Vagina (tissue), 2 donors: ENCODE measurements at regions not wholly inside any gene's neighbourhood (a gene's known extent, or its start where the extent isn't known, plus 50 kb on each side); places are given as distances from the start of the nearest gene placed in this dataset.

Experiments used
- DNase-seq, 2 donors: peaks; one replicate each; pipeline ENCODE4 v3.0.0-alpha.2; 2017; ENCODE audit errors: extremely low spot score in 2 of 2
- H3K27ac ChIP-seq: fragments of 200-600 bp; sonication (generic); one replicate; pipeline ENCODE4 v1.5.1; 2019
- H3K27me3 ChIP-seq: fragments of 200-600 bp; sonication (generic); one replicate; pipeline ENCODE4 v1.5.1; 2019
- H3K36me3 ChIP-seq, 2 donors: fragments of 200-600 bp; sonication (generic); one replicate each; pipeline ENCODE4 v1.5.1; 2017 to 2019
- H3K4me1 ChIP-seq: fragments of 200-600 bp; sonication (generic); one replicate; pipeline ENCODE4 v1.5.1; 2019
- H3K4me3 ChIP-seq, 2 donors: fragments of 200-600 bp; sonication (generic); 1 replicate in 1 of 2; 2 replicates in 1 of 2; pipeline ENCODE4 v1.5.1; 2016 to 2019
- H3K9me3 ChIP-seq: fragments of 200-600 bp; sonication (generic); one replicate; pipeline ENCODE4 v1.5.1; 2019
- POLR2A ChIP-seq, 2 donors: fragments of 450-650 bp; IDR thresholded peaks; one replicate each; pipeline ENCODE4 v1.6.1; 2017; ENCODE audit warnings: antibody characterized with exemption in 2 of 2, mild to moderate bottlenecking in 2 of 2, moderate library complexity in 2 of 2
- POLR2AphosphoS5 ChIP-seq, 2 donors: sonication (generic); formaldehyde crosslinking; IDR thresholded peaks; one replicate each; pipeline ENCODE4 v1.9.0; 2017; ENCODE audit warnings: antibody characterized with exemption in 2 of 2, mild to moderate bottlenecking in 2 of 2, low read depth in 1 of 2; ENCODE audit not compliant: insufficient read depth in 1 of 2
- intact Hi-C: fragments of 100-400 bp; cut with DNase I; formaldehyde crosslinking; loops from one replicate; pipeline ENCODE4 v1.15.1; 2023
- TF ChIP-seq, protein P1 (sequence below), 3 experiments: fragments of 450-650 bp in 2 of 3; fragments of 200-600 bp in 1 of 3; sonication (generic) in 1 of 3; IDR thresholded peaks; one replicate each; pipeline ENCODE4 v1.5.1; 2017 to 2019; ENCODE audit warnings: antibody characterized with exemption in 3 of 3, mild to moderate bottlenecking in 2 of 3, moderate library complexity in 2 of 3

DNA sequence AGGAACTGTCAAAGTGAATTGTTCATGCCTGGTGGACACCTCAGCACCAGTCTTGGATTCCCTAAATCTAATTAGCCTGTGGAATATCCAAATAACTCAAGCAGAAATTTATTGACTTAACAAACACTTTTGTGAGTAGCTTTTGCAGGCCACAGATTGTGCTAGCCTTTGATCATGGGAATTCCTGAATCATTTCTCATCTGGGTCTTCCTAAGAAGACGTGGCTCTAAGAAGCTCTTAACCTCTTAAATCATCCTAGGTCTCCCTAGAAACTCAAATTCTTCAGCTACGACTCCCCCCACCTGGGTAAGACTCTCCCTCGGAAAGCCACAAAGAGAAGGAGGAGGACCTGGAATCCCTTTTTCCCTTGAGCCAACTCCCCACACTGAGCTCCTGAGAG lies 53.8 kb upstream of the PSEN2 start:
- H3K27me3 ChIP-seq = no peaks in the 10 kb centered on the region
- no peak overlapping the region for H3K27ac ChIP-seq
- intact Hi-C loops = no loop called here
- no peak overlapping the region for H3K4me3 ChIP-seq
- no peak for TF ChIP-seq POLR2AphosphoS5 (IDR thresholded peaks at IDR 0.05; ENCODE audit: insufficient read depth in 1 of 2, low read depth in 1 of 2)
- TF ChIP-seq, protein P1, sequence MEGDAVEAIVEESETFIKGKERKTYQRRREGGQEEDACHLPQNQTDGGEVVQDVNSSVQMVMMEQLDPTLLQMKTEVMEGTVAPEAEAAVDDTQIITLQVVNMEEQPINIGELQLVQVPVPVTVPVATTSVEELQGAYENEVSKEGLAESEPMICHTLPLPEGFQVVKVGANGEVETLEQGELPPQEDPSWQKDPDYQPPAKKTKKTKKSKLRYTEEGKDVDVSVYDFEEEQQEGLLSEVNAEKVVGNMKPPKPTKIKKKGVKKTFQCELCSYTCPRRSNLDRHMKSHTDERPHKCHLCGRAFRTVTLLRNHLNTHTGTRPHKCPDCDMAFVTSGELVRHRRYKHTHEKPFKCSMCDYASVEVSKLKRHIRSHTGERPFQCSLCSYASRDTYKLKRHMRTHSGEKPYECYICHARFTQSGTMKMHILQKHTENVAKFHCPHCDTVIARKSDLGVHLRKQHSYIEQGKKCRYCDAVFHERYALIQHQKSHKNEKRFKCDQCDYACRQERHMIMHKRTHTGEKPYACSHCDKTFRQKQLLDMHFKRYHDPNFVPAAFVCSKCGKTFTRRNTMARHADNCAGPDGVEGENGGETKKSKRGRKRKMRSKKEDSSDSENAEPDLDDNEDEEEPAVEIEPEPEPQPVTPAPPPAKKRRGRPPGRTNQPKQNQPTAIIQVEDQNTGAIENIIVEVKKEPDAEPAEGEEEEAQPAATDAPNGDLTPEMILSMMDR (IDR thresholded peaks at IDR 0.05) = no peak
- no peak for TF ChIP-seq POLR2A (IDR thresholded peaks at IDR 0.05)
- no peak for DNase-seq
- H3K9me3 ChIP-seq = no peaks in the 10 kb centered on the region
- peaks cover 56% of the 10 kb centered on the region for H3K4me1 ChIP-seq
- H3K36me3 ChIP-seq = no peaks in the 10 kb centered on the region

DNA sequence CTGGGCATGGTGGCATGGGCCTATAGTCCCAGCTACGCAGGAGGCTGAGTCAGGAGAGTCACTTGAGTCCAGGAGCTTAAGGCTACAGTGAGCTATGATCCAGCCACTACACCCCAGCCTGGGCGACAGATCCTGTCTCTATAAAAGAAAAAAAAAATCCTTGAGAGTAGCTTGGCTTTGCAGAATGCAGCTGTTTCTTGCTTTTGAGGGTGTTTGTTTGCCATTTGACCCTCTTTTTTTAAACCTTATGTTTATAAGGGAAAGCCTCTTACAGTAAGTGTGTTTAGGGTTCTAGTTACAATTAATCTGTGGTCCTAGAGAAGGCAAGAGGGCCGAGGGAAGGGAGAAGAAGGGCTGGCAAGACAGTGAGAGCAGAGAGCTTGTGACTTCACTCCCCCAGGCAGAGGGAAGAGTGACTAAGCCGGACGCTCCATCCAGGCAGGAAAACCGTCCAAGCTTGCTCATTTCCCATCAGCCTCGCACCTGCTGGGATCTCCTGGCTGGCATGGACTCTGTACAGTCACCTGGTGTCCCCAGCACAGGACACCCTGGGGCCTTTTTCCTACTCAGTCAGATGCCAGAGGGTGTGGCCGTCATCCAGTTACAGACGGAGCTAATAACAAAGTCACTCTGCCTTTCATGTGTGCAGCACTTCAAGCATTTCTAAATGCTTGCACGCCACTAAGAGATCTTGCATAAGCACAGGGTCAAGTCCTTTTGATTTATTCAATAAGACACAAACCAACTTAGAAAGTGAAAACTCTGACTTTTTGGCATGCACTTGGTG lies 55.5 kb upstream of the PSEN2 start:
- H3K27me3 ChIP-seq = no peaks in the 10 kb centered on the region
- TF ChIP-seq POLR2A (IDR thresholded peaks at IDR 0.05) = no peak
- TF ChIP-seq, protein P1 (IDR thresholded peaks at IDR 0.05) = no peak
- TF ChIP-seq POLR2AphosphoS5 (IDR thresholded peaks at IDR 0.05; ENCODE audit: insufficient read depth in 1 of 2, low read depth in 1 of 2) = peak; percentile 91 to 95
- no peaks in the 10 kb centered on the region for H3K9me3 ChIP-seq
- no peaks in the 10 kb centered on the region for H3K36me3 ChIP-seq
- H3K27ac ChIP-seq = peak overlapping the region; percentile 81
- no peak overlapping the region for H3K4me3 ChIP-seq
- H3K4me1 ChIP-seq = peaks cover 40% of the 10 kb centered on the region
- peak in 1 of 2 donors; percentile 97 for DNase-seq
- intact Hi-C loops = no loop called here

DNA sequence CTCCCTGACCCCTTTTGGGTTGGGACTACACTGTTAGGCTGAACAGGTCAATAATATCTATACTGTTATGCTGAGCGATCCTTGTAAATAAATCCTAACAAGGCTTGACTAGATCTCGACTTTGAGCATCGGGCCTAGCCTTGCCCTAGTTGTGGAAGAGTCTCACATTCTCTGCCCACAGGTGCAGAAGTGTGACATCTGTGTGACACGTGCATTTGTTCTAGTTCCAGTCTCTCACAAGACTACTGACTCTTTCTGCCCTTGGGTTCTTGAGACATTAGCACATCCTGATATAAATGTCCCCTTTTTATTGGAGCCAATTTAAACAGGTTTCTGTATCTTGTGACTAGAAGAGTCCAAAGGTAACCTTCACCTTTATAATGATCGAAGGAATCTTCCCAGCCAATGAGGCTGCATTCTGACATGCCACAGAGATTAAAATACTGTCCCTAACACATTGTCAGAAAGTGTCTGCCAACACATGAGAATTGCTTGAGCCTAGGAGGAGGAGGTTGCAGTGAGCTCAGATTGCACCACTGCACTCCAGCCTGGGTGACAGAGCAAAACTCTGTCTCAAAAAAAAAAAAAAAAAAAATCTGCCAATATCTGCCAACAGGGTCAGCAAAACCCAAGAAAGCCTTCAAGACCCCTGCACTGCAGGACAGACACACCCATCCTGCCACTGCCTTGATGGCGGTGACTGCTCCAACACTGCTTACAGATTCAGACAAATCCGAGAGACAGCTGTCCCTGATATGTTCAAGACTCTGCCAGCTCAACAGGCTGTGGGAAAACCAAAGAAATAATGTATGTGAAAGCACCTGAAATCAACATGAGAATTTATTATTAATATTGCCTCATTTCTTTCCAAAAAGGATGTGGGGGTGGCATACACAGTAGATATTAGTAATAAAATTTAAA lies 56.5 kb upstream of the PSEN2 start:
- intact Hi-C loops = no loop called here
- Histone ChIP-seq H3K27ac (peak overlapping the region; percentile 81), H3K27me3 (no peaks in the 10 kb centered on the region), H3K36me3 (no peaks in the 10 kb centered on the region), H3K4me1 (peaks cover 37% of the 10 kb centered on the region), H3K9me3 (no peaks in the 10 kb centered on the region), H3K4me3 (no peak overlapping the region)
- TF ChIP-seq POLR2AphosphoS5 (IDR thresholded peaks at IDR 0.05; ENCODE audit: insufficient read depth in 1 of 2, low read depth in 1 of 2) = no peak
- no peak for TF ChIP-seq POLR2A (IDR thresholded peaks at IDR 0.05)
- TF ChIP-seq, protein P1 (IDR thresholded peaks at IDR 0.05) = no peak
- DNase-seq = no peak

DNA sequence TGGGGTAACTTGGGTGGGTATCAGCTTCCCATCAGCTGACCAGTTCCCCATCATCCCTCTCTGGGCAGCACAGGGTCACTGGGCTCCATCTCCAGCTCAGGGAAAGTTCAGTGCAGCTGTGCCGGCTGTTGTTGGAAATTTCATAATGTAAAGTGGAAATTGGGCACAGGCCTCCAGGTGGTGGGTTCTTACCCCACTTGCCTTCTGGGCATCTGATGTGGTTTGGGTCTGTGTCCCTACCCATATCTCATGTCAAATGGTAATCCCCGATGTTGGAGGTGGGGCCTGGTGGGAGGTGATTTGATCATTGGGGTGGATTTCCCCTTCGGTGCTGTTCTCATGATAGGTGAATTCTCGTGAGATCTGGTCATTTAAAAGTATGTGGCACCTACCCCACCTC lies 59.7 kb upstream of the PSEN2 start:
- intact Hi-C loops = no loop called here
- peak overlapping the region; percentile 72 for H3K27ac ChIP-seq

More for the DNA sequence above, 59.7 kb upstream of the PSEN2 start:
- H3K9me3 ChIP-seq = no peaks in the 10 kb centered on the region
- H3K36me3 ChIP-seq = no peaks in the 10 kb centered on the region
- no peak for TF ChIP-seq POLR2AphosphoS5 (IDR thresholded peaks at IDR 0.05; ENCODE audit: insufficient read depth in 1 of 2, low read depth in 1 of 2)
- TF ChIP-seq, protein P1 (IDR thresholded peaks at IDR 0.05) = no peak
- no peak for TF ChIP-seq POLR2A (IDR thresholded peaks at IDR 0.05)
- H3K27me3 ChIP-seq = no peaks in the 10 kb centered on the region
- DNase-seq = no peak
- H3K4me1 ChIP-seq = peaks cover 29% of the 10 kb centered on the region
- no peak overlapping the region for H3K4me3 ChIP-seq
